ENCODE measurements at regions not wholly inside any gene's neighbourhood (a gene's known extent, or its start where the extent isn't known, plus 50 kb on each side); places are given as distances from the start of the nearest gene placed in this dataset.
A peak's percentile ranks its signal among the peaks of the same experiment; 100 is the strongest.

DNA sequence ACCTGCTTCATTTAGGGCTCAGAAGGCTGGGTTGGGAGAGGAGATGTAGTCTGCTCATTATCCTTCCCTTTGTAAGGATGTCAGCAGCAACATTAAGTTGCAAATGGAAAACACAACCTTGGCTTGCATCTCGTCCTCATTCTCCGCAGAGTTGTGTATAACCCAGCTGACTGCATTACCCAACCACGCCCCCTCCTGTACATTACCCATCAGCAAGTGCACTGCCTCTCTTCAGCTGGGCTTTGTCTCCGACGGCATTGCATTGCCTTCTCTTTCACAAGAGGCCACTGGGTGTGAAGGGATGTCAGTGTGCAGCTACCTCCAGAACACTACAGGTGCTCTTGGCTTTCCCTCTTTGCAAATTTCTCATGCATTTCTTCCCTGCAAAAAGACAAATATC lies 128.7 kb upstream of the TSHZ2 start:
- TF ChIP-seq, protein P1, sequence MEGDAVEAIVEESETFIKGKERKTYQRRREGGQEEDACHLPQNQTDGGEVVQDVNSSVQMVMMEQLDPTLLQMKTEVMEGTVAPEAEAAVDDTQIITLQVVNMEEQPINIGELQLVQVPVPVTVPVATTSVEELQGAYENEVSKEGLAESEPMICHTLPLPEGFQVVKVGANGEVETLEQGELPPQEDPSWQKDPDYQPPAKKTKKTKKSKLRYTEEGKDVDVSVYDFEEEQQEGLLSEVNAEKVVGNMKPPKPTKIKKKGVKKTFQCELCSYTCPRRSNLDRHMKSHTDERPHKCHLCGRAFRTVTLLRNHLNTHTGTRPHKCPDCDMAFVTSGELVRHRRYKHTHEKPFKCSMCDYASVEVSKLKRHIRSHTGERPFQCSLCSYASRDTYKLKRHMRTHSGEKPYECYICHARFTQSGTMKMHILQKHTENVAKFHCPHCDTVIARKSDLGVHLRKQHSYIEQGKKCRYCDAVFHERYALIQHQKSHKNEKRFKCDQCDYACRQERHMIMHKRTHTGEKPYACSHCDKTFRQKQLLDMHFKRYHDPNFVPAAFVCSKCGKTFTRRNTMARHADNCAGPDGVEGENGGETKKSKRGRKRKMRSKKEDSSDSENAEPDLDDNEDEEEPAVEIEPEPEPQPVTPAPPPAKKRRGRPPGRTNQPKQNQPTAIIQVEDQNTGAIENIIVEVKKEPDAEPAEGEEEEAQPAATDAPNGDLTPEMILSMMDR (IDR thresholded peaks at IDR 0.05), result peak; percentile 8
- TF ChIP-seq EZH2 (IDR thresholded peaks at IDR 0.05) (no peak), EZH2phosphoT487 (IDR thresholded peaks at IDR 0.05) (no peak)
